Neutrophil (primary cell): ENCODE measurements at regions not wholly inside any gene's neighbourhood (a gene's known extent, or its start where the extent isn't known, plus 50 kb on each side); places are given as distances from the start of the nearest gene placed in this dataset.

Source experiments
- H3K27ac ChIP-seq: fragments of 200-600 bp; sonication (generic); 2 replicates; pipeline ENCODE4 v1.5.1; 2016; ENCODE audit warnings: mild to moderate bottlenecking, moderate library complexity
- H3K27me3 ChIP-seq: fragments of 200-600 bp; sonication (generic); 2 replicates; pipeline ENCODE4 v1.6.0; 2016; ENCODE audit warnings: mild to moderate bottlenecking
- H3K36me3 ChIP-seq: fragments of 200-600 bp; sonication (generic); 2 replicates; pipeline ENCODE4 v1.5.1; 2017
- H3K4me1 ChIP-seq, 2 experiments: fragments of 200-600 bp in 1 of 2; sonication (generic) in 1 of 2; 1 replicate in 1 of 2; 2 replicates in 1 of 2; pipeline versions ENCODE4 v1.5.1 to v1.6.1; 2013 to 2016; ENCODE audit warnings: low read depth in 1 of 2, low read length in 1 of 2, mild to moderate bottlenecking in 1 of 2, moderate library complexity in 1 of 2; ENCODE audit not compliant: control insufficient read depth in 1 of 2, insufficient read depth in 1 of 2
- H3K4me3 ChIP-seq, 2 experiments: fragments of 200-600 bp in 1 of 2; sonication (generic) in 1 of 2; 1 replicate in 1 of 2; 2 replicates in 1 of 2; pipeline ENCODE4 v1.5.1; 2013 to 2016; ENCODE audit warnings: low read depth in 1 of 2, low read length in 1 of 2, mild to moderate bottlenecking in 1 of 2, moderate library complexity in 1 of 2
- H3K9me3 ChIP-seq: fragments of 200-600 bp; sonication (generic); 2 replicates; pipeline ENCODE4 v1.5.1; 2016
- CTCF ChIP-seq: fragments of 200-600 bp; sonication (generic); IDR thresholded peaks from 2 replicates; pipeline ENCODE4 v1.5.1; 2016; ENCODE audit warnings: antibody characterized with exemption

GRCh38 chr1:55990007-55990406, 589.4 kb downstream of the PLPP3 start:
- H3K27ac ChIP-seq, result no peak overlapping the region
- H3K36me3 ChIP-seq, result no peaks in the 10 kb centered on the region
- no peak overlapping the region for H3K4me3 ChIP-seq
- no peaks in the 10 kb centered on the region for H3K9me3 ChIP-seq
- H3K4me1 ChIP-seq, result no peaks in the 10 kb centered on the region
- TF ChIP-seq CTCF, result no peak
- H3K27me3 ChIP-seq, result peaks cover 7% of the 10 kb centered on the region

- Histone ChIP-seq H3K9me3 (no peaks in the 10 kb centered on the region), H3K27ac (no peak overlapping the region), H3K36me3 (no peaks in the 10 kb centered on the region), H3K4me3 (no peak overlapping the region), H3K27me3 (peaks cover 7% of the 10 kb centered on the region), H3K4me1 (no peaks in the 10 kb centered on the region)
- no peak for TF ChIP-seq CTCF
Observed at GRCh38 chr1:55988963-55989452, 590.4 kb downstream of the PLPP3 start.

GRCh38 chr1:55987491-55988249, 591.7 kb downstream of the PLPP3 start:
- H3K9me3 ChIP-seq, result no peaks in the 10 kb centered on the region
- no peaks in the 10 kb centered on the region for H3K36me3 ChIP-seq
- no peak overlapping the region for H3K27ac ChIP-seq
- H3K27me3 ChIP-seq, result peaks cover 7% of the 10 kb centered on the region
- no peak overlapping the region for H3K4me3 ChIP-seq
- TF ChIP-seq CTCF, result no peak
- no peaks in the 10 kb centered on the region for H3K4me1 ChIP-seq

- no peaks in the 10 kb centered on the region for H3K36me3 ChIP-seq
- H3K27ac ChIP-seq, result no peak overlapping the region
- no peaks in the 10 kb centered on the region for H3K4me1 ChIP-seq
- peaks cover 7% of the 10 kb centered on the region for H3K27me3 ChIP-seq
- H3K9me3 ChIP-seq, result no peaks in the 10 kb centered on the region
- H3K4me3 ChIP-seq, result no peak overlapping the region
- TF ChIP-seq CTCF, result no peak
Observed at GRCh38 chr1:55986003-55986402, 593.4 kb downstream of the PLPP3 start.

GRCh38 chr1:55981010-55981650, 598.2 kb downstream of the PLPP3 start:
- Histone ChIP-seq H3K36me3 (no peaks in the 10 kb centered on the region), H3K9me3 (no peaks in the 10 kb centered on the region), H3K27ac (no peak overlapping the region), H3K27me3 (no peaks in the 10 kb centered on the region), H3K4me1 (no peaks in the 10 kb centered on the region), H3K4me3 (no peak overlapping the region)
- no peak for TF ChIP-seq CTCF
